Neuronal stem cell (in vitro differentiated cells): ENCODE measurements at regions not wholly inside any gene's neighbourhood (a gene's known extent, or its start where the extent isn't known, plus 50 kb on each side); places are given as distances from the start of the nearest gene placed in this dataset.

Experiments used
- DNase-seq: peaks from one replicate; pipeline ENCODE4 v3.0.0-alpha.2; 2013; ENCODE audit warnings: low spot score
- H2AFZ ChIP-seq: one replicate; pipeline ENCODE4 v1.6.1; 2013; ENCODE audit warnings: mild to moderate bottlenecking, low read length, inconsistent platforms
- H2AK5ac ChIP-seq: 2 replicates; pipeline ENCODE4 v1.6.1; 2013; ENCODE audit warnings: low read depth, mild to moderate bottlenecking, inconsistent platforms, low read length, moderate library complexity, mixed read lengths
- H2BK120ac ChIP-seq: 2 replicates; pipeline ENCODE4 v1.6.1; 2013; ENCODE audit warnings: low read depth, mild to moderate bottlenecking, inconsistent platforms, low read length, moderate library complexity, mixed read lengths
- H2BK12ac ChIP-seq: one replicate; pipeline ENCODE4 v1.6.1; 2013; ENCODE audit warnings: low read length, inconsistent platforms
- H2BK15ac ChIP-seq: 2 replicates; pipeline ENCODE4 v1.6.1; 2013; ENCODE audit warnings: mild to moderate bottlenecking, low read length, inconsistent platforms, mixed read lengths
- H2BK5ac ChIP-seq: one replicate; pipeline ENCODE4 v1.6.1; 2013; ENCODE audit warnings: inconsistent platforms, mild to moderate bottlenecking, low read length, moderate library complexity
- H3K14ac ChIP-seq: one replicate; pipeline ENCODE4 v1.6.1; 2013; ENCODE audit warnings: low read length, inconsistent platforms
- H3K18ac ChIP-seq: 2 replicates; pipeline ENCODE4 v1.6.1; 2013; ENCODE audit warnings: low read length, inconsistent platforms
- H3K23ac ChIP-seq: 2 replicates; pipeline ENCODE4 v1.6.1; 2013; ENCODE audit warnings: low read depth, mild to moderate bottlenecking, mixed read lengths, low read length, inconsistent platforms; ENCODE audit not compliant: poor library complexity
- H3K27ac ChIP-seq: replicated peaks from 3 replicates; pipeline ENCODE4 v1.5.1; 2013; ENCODE audit warnings: low read length, inconsistent platforms
- H3K27me3 ChIP-seq, 3 experiments: 2 replicates each; pipeline ENCODE4 v1.6.1; 2013; ENCODE audit warnings: low read length in 3 of 3, mild to moderate bottlenecking in 2 of 3, inconsistent platforms in 1 of 3, low read depth in 1 of 3, mixed read lengths in 1 of 3, moderate library complexity in 1 of 3; ENCODE audit not compliant: control insufficient read depth in 3 of 3, insufficient read depth in 3 of 3
- H3K36me3 ChIP-seq, 2 donors: replicated peaks in 1 of 2; 2 replicates each; pipeline ENCODE4 v1.6.1; 2013; ENCODE audit warnings: low read length in 2 of 2; ENCODE audit not compliant: control insufficient read depth in 2 of 2, insufficient read depth in 2 of 2
- H3K4ac ChIP-seq: 2 replicates; pipeline ENCODE4 v1.6.1; 2013; ENCODE audit warnings: inconsistent platforms, mild to moderate bottlenecking, low read length, moderate library complexity
- H3K4me1 ChIP-seq, 2 donors: 1 replicate in 1 of 2; 2 replicates in 1 of 2; pipeline ENCODE4 v1.6.1; 2013; ENCODE audit warnings: low read length in 2 of 2, low read depth in 1 of 2; ENCODE audit not compliant: control insufficient read depth in 2 of 2, insufficient read depth in 1 of 2
- H3K4me2 ChIP-seq: one replicate; pipeline ENCODE4 v1.6.1; 2013; ENCODE audit warnings: mild to moderate bottlenecking, low read length, inconsistent platforms; ENCODE audit not compliant: insufficient read depth, poor library complexity, severe bottlenecking
- H3K4me3 ChIP-seq, 2 donors: 2 replicates each; pipeline ENCODE4 v1.5.1; 2013; ENCODE audit warnings: low read length in 2 of 2, mild to moderate bottlenecking in 2 of 2, inconsistent platforms in 1 of 2, moderate library complexity in 1 of 2
- H3K79me1 ChIP-seq: one replicate; pipeline ENCODE4 v1.6.1; 2013; ENCODE audit warnings: low read depth, mild to moderate bottlenecking, inconsistent platforms, low read length, moderate library complexity
- H3K9ac ChIP-seq: one replicate; pipeline ENCODE4 v1.6.1; 2013; ENCODE audit warnings: mild to moderate bottlenecking, low read depth, low read length, inconsistent platforms; ENCODE audit not compliant: poor library complexity
- H3K9me3 ChIP-seq, 2 donors: replicated peaks in 1 of 2; 2 replicates each; pipeline versions ENCODE3 to v1.6.1; 2013; ENCODE audit warnings: low read length in 2 of 2, mild to moderate bottlenecking in 2 of 2, inconsistent platforms in 1 of 2, low read depth in 1 of 2, mixed read lengths in 1 of 2, moderate library complexity in 1 of 2; ENCODE audit not compliant: control insufficient read depth in 2 of 2, insufficient read depth in 1 of 2
- H4K8ac ChIP-seq: one replicate; pipeline ENCODE4 v1.6.1; 2013; ENCODE audit warnings: low read depth, mild to moderate bottlenecking, inconsistent platforms, low read length, moderate library complexity
- H4K91ac ChIP-seq: one replicate; pipeline ENCODE4 v1.6.1; 2013; ENCODE audit warnings: low read length, low read depth, mild to moderate bottlenecking, inconsistent platforms; ENCODE audit not compliant: poor library complexity
- WGBS, 2 donors: extraction: QIAGEN DNeasy Blood & Tissue Kit; methylation state at CpG; one replicate each; pipeline ENCODE4 v1.1.7; 2013; ENCODE audit warnings: missing lambda C conversion rate in 2 of 2, mixed read lengths in 1 of 2; ENCODE audit not compliant: insufficient read length in 2 of 2, insufficient replicate concordance in 1 of 2; ENCODE audit errors: extremely low coverage in 2 of 2; 5-methylcytosine and 5-hydroxymethylcytosine counted together

GRCh38 chr6:104010897-104011296 lies 848.8 kb downstream of the HACE1 start:
- Histone ChIP-seq H2BK12ac (no peak overlapping the region), H4K8ac (no peak overlapping the region), H3K9ac (no peak overlapping the region), H3K4me2 (no peak overlapping the region), H2BK120ac (no peak overlapping the region), H3K14ac (no peak overlapping the region), H2AK5ac (no peak overlapping the region), H2BK5ac (no peak overlapping the region), H3K79me1 (no peaks in the 10 kb centered on the region), H4K91ac (no peak overlapping the region), H3K36me3 (no peaks in the 10 kb centered on the region), H3K4ac (no peak overlapping the region), H2BK15ac (no peak overlapping the region), H3K4me1 (no peaks in the 10 kb centered on the region), H3K9me3 (no peaks in the 10 kb centered on the region), H3K27ac (no peak overlapping the region), H3K4me3 (no peak overlapping the region), H3K27me3 (no peaks in the 10 kb centered on the region), H3K23ac (no peak overlapping the region), H2AFZ (no peak overlapping the region), H3K18ac (no peak overlapping the region)
- no peak for DNase-seq

GRCh38 chr6:104003803-104004516 lies 855.8 kb downstream of the HACE1 start:
- no peak overlapping the region for H3K27ac ChIP-seq

GRCh38 chr6:103995571-103995970 lies 864.1 kb downstream of the HACE1 start:
- no peak overlapping the region for H3K27ac ChIP-seq
- H2BK12ac ChIP-seq = no peak overlapping the region
- no peak overlapping the region for H3K23ac ChIP-seq
- no peak overlapping the region for H2AK5ac ChIP-seq
- H2BK15ac ChIP-seq = no peak overlapping the region
- no peak overlapping the region for H3K14ac ChIP-seq
- no peak overlapping the region for H4K91ac ChIP-seq
- H3K4me2 ChIP-seq = no peak overlapping the region
- no peaks in the 10 kb centered on the region for H3K27me3 ChIP-seq
- H3K9ac ChIP-seq = no peak overlapping the region
- no peaks in the 10 kb centered on the region for H3K9me3 ChIP-seq
- no peak overlapping the region for H2BK120ac ChIP-seq
- no peaks in the 10 kb centered on the region for H3K4me1 ChIP-seq
- H3K4me3 ChIP-seq = no peak overlapping the region
- no peaks in the 10 kb centered on the region for H3K79me1 ChIP-seq
- no peak overlapping the region for H2AFZ ChIP-seq
- WGBS, 2 donors = no CpG with 5 or more reads among the region's 1 CpG
- H3K36me3 ChIP-seq = no peaks in the 10 kb centered on the region
- no peak for DNase-seq
- no peak overlapping the region for H3K18ac ChIP-seq
- H4K8ac ChIP-seq = no peak overlapping the region
- no peak overlapping the region for H2BK5ac ChIP-seq
- no peak overlapping the region for H3K4ac ChIP-seq

More at GRCh38 chr6:104003803-104004516, 855.8 kb downstream of the HACE1 start:
- H2AK5ac ChIP-seq = no peak overlapping the region
- no peak for DNase-seq
- no peak overlapping the region for H3K4me2 ChIP-seq
- no peak overlapping the region for H2AFZ ChIP-seq
- H3K9ac ChIP-seq = no peak overlapping the region
- no peak overlapping the region for H3K4ac ChIP-seq
- H3K27me3 ChIP-seq = no peaks in the 10 kb centered on the region
- no peak overlapping the region for H3K14ac ChIP-seq
- H3K23ac ChIP-seq = no peak overlapping the region
- no peak overlapping the region for H3K4me3 ChIP-seq
- H2BK12ac ChIP-seq = no peak overlapping the region
- no peak overlapping the region for H3K18ac ChIP-seq
- no peak overlapping the region for H2BK15ac ChIP-seq
- H2BK120ac ChIP-seq = no peak overlapping the region
- WGBS, 2 donors = no CpG with 5 or more reads among the region's 3 CpGs
- no peaks in the 10 kb centered on the region for H3K9me3 ChIP-seq
- H4K91ac ChIP-seq = no peak overlapping the region
- no peaks in the 10 kb centered on the region for H3K4me1 ChIP-seq
- H3K36me3 ChIP-seq = no peaks in the 10 kb centered on the region
- H3K79me1 ChIP-seq = no peaks in the 10 kb centered on the region
- no peak overlapping the region for H2BK5ac ChIP-seq
- no peak overlapping the region for H4K8ac ChIP-seq

GRCh38 chr6:103983860-103984259 lies 875.9 kb downstream of the HACE1 start:
- H4K91ac ChIP-seq = no peak overlapping the region
- no peak overlapping the region for H3K27ac ChIP-seq
- no peak overlapping the region for H3K23ac ChIP-seq
- H3K4me1 ChIP-seq = no peaks in the 10 kb centered on the region
- H2BK12ac ChIP-seq = no peak overlapping the region
- H3K27me3 ChIP-seq = no peaks in the 10 kb centered on the region
- H3K79me1 ChIP-seq = no peaks in the 10 kb centered on the region
- H3K4me3 ChIP-seq = no peak overlapping the region
- H2AK5ac ChIP-seq = no peak overlapping the region
- no peak overlapping the region for H3K4ac ChIP-seq
- H3K36me3 ChIP-seq = no peaks in the 10 kb centered on the region
- DNase-seq = no peak
- H3K4me2 ChIP-seq = no peak overlapping the region
- no CpG with 5 or more reads among the region's 6 CpGs for WGBS, 2 donors
- no peak overlapping the region for H3K18ac ChIP-seq
- H2AFZ ChIP-seq = no peak overlapping the region
- H3K9ac ChIP-seq = no peak overlapping the region
- no peak overlapping the region for H2BK5ac ChIP-seq
- H3K14ac ChIP-seq = no peak overlapping the region
- H2BK120ac ChIP-seq = no peak overlapping the region
- H2BK15ac ChIP-seq = no peak overlapping the region
- no peaks in the 10 kb centered on the region for H3K9me3 ChIP-seq
- H4K8ac ChIP-seq = no peak overlapping the region
